HuH-7.5 (cell line): ENCODE measurements at regions not wholly inside any gene's neighbourhood (a gene's known extent, or its start where the extent isn't known, plus 50 kb on each side); places are given as distances from the start of the nearest gene placed in this dataset.

Source experiments
- DNase-seq: peaks from one replicate; pipeline ENCODE4 v3.0.0; 2011; ENCODE audit warnings: low spot score

GRCh38 chr16:26295625-26296304, 604.0 kb downstream of the HS3ST4 start:
- DNase-seq = no peak

GRCh38 chr16:26301516-26301915, 609.8 kb downstream of the HS3ST4 start:
- no peak for DNase-seq

DNA sequence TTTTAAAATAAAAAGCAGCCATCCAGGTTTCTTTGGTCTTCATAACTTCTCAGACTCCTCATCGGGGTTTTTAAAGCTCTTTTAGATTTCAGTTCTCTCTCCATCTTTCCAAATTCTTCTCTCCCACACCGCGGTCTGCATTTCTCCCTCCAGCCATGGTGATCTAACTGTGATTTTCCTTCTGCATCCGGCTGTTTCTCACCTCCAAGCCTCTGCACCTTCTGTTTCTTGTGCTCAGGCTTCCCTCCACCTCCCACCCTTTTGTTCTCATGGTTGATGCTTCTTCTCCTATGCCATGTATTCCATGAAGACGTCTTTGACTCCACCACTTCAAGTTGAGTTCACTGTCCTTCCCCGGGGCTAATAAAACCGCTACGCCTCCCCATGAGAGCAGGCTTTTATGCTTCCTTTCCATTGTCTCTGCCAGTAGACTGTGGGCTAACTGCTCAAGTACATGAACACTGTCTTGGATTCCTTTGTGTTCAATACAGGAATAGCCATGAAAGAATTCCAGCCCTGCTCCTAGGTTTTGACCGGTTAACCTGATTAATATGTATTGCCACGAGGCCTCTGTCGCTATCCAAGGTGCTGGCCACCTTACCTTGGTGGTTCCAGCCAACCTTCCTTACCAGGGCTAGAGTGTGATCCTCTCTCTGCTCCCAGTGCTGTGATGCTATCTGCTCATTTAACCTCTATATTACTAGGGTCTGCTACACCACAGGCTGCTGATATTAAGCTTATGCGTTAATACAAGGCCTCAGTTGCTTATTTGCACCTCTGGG, 625.1 kb downstream of the HS3ST4 start:
- no peak for DNase-seq

DNA sequence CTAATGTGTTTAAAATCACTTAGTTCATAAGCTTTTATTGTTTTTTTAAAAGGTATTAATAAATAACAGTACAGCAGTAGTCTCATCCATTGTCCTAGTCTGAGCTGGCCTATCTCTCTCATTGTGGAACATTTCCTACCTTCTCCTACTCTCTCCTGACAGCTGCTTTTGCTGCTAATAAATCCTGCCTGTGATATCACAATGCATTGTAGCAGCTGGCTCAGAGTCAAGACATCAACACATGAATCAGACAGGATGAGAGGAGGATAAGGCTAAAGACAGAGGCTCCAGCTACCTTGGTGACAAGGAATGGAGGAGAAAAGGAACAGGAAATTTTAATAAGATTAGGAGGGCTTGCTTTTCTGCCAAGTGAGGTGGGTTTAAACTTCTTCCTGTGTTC, 626.1 kb downstream of the HS3ST4 start:
- DNase-seq = no peak

DNA sequence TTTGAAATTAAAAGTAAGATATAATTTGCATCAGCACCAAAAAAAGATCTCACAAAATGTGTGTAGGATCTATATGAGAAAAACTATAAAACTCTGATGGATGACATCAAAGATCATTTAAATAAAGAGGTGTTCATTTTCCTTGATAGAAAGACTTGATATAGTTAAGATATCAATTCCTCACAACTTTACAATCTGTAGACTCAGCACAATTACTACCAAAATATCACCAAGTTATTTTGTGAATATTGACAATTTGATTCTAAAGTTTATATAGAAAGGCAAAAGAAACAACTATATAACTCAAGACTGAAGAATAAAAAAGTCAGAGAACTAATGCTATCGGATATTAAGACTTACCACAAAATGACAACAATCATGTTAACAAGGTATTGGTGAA, 638.9 kb downstream of the HS3ST4 start:
- no peak for DNase-seq

DNA sequence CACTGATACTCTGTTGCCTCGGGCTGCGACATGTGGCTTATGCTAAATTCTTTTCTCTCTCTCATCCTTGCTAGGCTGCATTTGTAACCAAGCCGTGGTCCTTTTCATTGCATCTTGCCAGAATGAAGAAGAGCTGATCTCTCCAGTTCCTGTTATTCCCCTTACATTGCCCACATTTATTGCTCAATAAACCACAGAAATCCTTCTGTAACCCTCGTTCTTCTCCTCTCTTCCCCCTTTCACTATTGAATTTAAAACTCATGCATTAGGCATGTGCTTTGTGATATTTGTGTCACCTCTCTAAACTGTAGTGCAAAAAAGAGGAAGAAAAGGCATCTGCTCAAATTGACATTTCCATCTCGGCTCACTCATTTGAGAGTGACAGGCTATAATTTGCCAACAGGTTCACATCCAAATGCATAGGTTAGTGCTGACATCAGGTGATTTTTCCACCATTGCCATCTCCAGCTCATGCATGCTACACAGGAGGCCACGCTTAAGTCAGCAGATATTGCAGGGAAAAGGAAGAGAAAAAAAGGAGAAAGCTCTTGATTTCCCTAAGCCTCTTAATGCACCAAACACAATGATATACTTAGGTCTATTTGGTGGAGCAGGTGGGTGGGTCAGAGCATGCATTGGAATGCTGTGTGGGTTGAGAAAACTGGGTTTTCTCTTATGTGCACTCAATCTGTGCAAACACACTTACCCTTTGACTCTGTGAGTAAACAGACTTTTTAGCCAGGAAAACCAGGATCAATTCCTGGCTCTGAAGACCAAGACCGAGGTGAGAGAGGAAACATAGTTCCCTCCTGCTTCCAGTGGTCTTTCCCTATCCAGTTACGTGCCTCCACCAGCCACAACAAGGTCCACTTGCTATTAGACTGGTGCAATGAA, 642.7 kb downstream of the HS3ST4 start:
- no peak for DNase-seq

DNA sequence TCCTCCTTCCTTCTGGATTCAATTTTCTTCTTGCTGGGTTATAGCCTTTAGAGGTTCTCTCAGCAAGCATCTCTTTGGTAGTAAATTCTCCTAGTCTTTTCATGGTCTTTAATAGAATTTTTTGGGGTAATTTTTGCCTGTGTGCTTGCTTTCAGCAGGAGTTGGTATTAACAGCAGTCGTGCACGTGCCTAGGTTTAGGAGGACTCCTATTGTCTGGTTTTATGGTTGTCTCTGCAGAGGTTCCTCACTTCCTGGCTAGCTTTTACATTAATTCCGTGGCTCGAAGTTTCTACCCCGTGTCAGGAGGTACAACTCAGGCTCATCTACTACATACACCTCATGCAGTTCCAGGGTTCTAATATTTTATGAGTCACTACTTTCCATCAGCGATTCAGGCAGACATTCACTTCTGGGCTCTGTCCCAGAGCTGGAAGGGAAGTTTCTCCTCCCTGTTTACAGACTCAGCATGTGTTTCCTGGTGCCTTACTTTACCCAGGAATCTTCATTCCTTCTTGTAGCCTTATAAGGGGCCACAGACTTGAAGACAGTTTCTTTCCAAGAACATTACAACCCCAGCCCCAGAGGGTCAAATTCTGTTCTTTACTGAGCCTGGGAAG, 643.6 kb downstream of the HS3ST4 start:
- no peak for DNase-seq

- DNase-seq = no peak
Measured at GRCh38 chr16:26342621-26343020, 650.9 kb downstream of the HS3ST4 start.

DNA sequence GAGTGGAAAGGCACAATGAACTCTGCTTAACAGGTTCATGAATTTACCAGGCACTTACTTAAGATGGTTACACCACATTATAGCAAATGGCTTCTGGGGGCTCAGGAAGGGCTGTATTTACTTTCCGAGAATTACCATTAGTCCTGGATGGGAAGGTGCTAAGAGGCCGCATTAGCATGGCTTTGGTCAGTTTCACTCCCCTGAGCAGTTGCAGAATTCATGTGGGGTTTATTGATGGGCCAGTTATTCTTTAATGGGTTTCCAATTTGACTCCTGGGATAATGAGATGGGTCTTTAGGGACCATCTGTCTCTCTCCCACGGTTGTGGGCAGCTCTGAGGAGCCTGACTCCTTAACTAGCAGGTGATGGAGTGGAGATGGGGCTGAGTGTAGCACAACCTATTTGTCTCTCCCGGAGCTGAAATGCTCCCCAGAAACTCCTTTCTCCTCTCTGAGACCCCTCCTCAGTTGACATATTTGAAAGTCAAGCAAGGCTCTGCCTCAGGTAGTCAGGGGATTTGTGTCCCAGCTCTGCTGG, 652.5 kb downstream of the HS3ST4 start:
- no peak for DNase-seq

- DNase-seq = no peak
Measured at GRCh38 chr16:26344976-26345375, 653.2 kb downstream of the HS3ST4 start.

DNA sequence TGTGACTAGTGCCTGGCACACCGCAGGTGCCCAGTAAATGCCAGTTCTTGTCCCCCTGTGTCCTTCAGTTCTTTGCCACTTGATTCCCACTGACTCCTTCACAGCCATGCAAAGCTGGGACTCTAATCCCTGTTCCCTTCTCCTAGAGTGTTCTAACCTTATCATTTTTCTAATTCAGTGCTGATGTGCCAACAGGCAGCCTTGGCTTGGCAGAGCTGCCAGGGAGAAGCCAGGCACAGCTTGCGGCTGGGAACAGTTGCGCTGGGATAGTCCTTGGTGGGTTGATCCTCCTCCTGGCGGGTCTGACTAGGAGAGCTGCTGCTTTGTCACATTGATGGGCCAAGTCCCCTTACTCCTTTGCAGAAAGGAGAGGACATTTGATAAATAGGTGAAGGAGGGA, 654.2 kb downstream of the HS3ST4 start:
- DNase-seq = no peak

GRCh38 chr16:26348095-26348494, 656.3 kb downstream of the HS3ST4 start:
- no peak for DNase-seq

DNA sequence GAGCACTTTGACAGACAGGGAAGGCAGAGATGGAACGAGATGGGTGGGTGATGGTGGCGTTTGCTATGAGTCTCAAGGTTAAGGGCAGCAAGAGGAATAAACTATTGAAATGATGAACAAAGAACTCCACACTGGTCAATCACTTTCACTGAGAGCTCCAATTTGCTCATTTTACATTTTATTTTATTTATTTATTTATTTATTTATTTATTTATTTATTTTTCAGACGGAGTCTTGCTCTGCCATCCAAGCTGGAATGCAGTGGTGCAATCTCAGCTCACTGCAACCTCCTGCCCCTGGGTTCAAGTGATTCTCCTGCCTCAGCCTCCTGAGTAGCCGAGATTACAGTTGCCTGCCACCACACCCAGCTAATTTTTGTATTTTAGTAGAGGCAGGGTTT, 669.1 kb downstream of the HS3ST4 start:
- DNase-seq = no peak

- DNase-seq = no peak
Measured at GRCh38 chr16:26363581-26363980, 671.8 kb downstream of the HS3ST4 start.

DNA sequence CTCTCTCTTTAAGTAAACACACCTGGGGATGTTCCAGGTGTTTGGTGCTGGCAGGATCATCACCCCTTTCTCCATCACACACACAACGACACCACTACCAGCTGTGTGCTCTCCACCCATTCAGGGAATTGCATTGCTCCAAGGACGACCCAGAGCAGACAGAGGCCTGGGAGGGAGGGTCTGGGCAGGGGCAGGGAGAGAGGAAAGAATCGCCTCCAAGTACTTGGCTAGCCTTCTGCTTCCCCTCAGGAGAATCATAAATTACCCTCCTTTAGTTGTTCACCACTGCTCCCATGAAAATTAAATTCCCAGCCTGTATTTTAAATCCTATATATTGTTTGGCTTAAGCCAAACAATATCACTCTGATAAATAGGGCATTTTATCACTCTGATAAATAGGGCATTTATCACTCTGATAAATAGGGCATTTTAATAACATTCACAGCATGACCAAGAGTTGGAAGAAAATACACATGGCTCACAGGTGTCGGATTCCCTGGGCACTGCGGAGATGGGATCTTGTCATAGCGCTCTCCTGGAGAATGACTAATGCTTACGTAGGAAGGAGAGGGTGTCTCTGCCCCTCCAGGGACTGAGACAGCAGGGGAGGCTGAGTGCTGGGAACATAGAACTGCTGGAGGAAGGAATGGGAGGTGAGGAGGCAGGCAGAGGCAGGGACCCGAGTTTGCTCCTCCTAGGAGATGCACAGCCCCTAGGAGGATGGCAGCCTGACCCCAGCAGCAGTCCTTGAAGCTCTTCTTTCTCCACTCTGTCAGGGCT, 673.6 kb downstream of the HS3ST4 start:
- no peak for DNase-seq

DNA sequence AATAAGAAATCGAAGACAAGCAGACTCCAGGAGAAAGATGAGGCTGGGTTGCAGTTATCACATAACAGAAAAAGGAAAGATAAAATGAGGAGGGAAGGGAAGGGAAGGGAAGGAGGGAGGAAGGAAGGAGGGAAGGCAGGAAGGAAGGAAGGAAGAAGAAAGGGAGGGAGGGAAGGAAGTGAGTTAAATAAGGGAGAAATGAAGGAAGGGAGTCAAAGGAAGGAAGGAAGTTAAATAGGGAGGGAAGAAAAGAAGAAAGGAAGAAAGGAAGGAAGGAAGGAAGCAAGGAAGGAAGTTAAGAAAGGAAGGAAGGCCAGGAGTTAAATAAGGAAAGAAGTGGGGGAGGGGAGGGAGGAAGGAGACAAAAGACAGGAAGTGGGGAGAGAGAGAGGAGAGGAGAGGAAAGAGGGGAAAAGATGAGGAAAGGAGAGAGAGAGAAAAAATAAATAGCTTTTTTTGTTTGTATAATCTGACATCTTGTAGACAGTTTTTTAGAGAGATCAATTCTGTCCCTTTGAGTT, 679.6 kb downstream of the HS3ST4 start:
- DNase-seq = no peak

DNA sequence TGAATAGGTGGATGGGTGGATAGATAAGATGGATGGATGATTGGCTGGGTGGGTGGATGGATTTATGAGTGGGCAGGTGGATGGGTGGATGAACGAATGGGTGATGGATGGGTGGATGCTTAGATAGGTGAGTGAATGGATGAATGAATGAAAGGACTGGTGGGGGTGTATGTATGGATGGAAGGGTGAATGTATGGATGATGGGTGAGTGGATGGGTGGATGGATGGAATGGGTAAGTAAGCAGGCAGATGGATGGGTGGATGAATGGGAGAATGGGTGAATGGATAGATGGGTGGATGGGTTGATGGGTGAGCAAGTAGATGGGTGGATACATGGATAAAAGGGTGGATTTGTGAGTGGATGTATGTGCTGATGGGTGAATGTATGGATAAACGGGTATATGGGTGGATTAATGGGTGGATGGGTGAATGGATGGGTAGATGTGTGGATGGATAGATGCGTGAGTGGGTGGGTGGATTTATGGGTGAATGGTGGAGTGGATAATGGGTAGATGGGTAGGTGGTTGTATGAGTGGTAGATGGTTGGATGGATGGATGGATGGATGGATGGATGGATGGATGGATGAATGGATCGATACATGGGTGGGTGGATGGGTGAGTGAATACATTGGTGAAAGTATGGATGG, 682.6 kb downstream of the HS3ST4 start:
- DNase-seq = no peak

DNA sequence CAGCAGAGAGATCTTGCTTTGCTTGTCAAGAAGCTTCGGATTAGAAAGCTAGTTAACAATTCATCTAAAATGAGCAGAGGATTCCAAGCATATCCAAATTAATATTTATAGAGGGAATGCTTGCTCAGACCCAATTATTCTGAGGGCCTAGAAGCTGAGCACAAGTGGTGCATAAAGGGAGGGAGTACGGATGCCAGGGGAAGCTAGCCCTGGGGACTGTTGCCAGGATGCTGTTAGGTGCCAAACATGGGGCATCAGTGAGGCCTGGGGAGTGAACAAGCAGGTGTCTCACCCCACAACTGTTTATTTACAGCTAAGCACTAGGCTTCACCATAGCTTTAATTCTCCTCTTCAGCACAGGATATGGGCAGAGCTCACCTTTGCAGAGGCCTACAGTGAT, 684.1 kb upstream of the C16orf82 start:
- DNase-seq = no peak

- no peak for DNase-seq
Measured at GRCh38 chr16:26386096-26386495, 680.6 kb upstream of the C16orf82 start.

GRCh38 chr16:26391833-26392232, 674.9 kb upstream of the C16orf82 start:
- no peak for DNase-seq
